Stimulated activated naive B cell treated with anti-CD40 and anti-IgM and Interleukin-4, amounts not matched to agents 10 μg/mL and 1 μg/mL and 100 μg/mL, for 72 hours (primary cell): ENCODE measurements at regions not wholly inside any gene's neighbourhood (a gene's known extent, or its start where the extent isn't known, plus 50 kb on each side); places are given as distances from the start of the nearest gene placed in this dataset.

ENCODE experiments used
- ATAC-seq, 2 donors: fragments of 150-1000 bp; cut with Tn5 transposase; replicated peaks; 2 replicates each; pipeline ENCODE4 v1.10.0; 2021; ENCODE audit warnings: moderate library complexity in 1 of 2
- DNase-seq: peaks from one replicate; pipeline ENCODE4 v3.0.0; 2021
- H3K27ac Mint-ChIP-seq: one replicate; pipeline ENCODE4 v1.8.0; 2022; ENCODE audit warnings: mild to moderate bottlenecking, mixed read lengths
- H3K27me3 Mint-ChIP-seq, 2 donors: one replicate each; pipeline ENCODE4 v1.8.0; 2022; ENCODE audit warnings: mixed read lengths in 2 of 2
- H3K36me3 Mint-ChIP-seq, 2 donors: one replicate each; pipeline ENCODE4 v1.8.0; 2022; ENCODE audit warnings: mixed read lengths in 2 of 2, mild to moderate bottlenecking in 1 of 2
- H3K4me1 Mint-ChIP-seq, 2 donors: one replicate each; pipeline ENCODE4 v1.8.0; 2022; ENCODE audit warnings: mixed read lengths in 2 of 2, mild to moderate bottlenecking in 1 of 2
- H3K4me3 Mint-ChIP-seq, 2 donors: one replicate each; pipeline ENCODE4 v1.8.0; 2022; ENCODE audit warnings: mild to moderate bottlenecking in 2 of 2, mixed read lengths in 2 of 2, moderate library complexity in 1 of 2
- H3K9me3 Mint-ChIP-seq, 2 donors: one replicate each; pipeline ENCODE4 v1.8.0; 2022; ENCODE audit warnings: mixed read lengths in 2 of 2, mild to moderate bottlenecking in 1 of 2

- Mint-ChIP-seq H3K4me1 (no peaks in the 10 kb centered on the region), H3K4me3 (no peak overlapping the region), H3K27me3 (no peaks in the 10 kb centered on the region), H3K36me3 (no peaks in the 10 kb centered on the region), H3K9me3 (peaks cover 9 to 10% of the 10 kb centered on the region in 2 donors), H3K27ac (no peak overlapping the region)
- ATAC-seq (no peak), DNase-seq (no peak)
Measured at GRCh38 chr4:66097218-66097617, 426.9 kb upstream of the EPHA5 start.

- Mint-ChIP-seq H3K4me1 (no peaks in the 10 kb centered on the region), H3K27ac (no peak overlapping the region), H3K9me3 (peaks cover 4 to 5% of the 10 kb centered on the region in 2 donors)
Measured at GRCh38 chr4:66095065-66095464, 424.8 kb upstream of the EPHA5 start.

GRCh38 chr4:66094070-66094469 lies 423.8 kb upstream of the EPHA5 start:
- ATAC-seq = no peak
- DNase-seq = no peak
- Mint-ChIP-seq H3K27ac (no peak overlapping the region), H3K9me3 (peaks cover 4 to 5% of the 10 kb centered on the region in 2 donors), H3K36me3 (no peaks in the 10 kb centered on the region), H3K4me3 (no peak overlapping the region), H3K27me3 (no peaks in the 10 kb centered on the region), H3K4me1 (no peaks in the 10 kb centered on the region)

More at GRCh38 chr4:66095065-66095464, 424.8 kb upstream of the EPHA5 start:
- DNase-seq (no peak), ATAC-seq (no peak)
- no peaks in the 10 kb centered on the region for H3K36me3 Mint-ChIP-seq
- H3K4me3 Mint-ChIP-seq = no peak overlapping the region
- no peaks in the 10 kb centered on the region for H3K27me3 Mint-ChIP-seq

- no peak for DNase-seq
- Mint-ChIP-seq H3K4me3 (no peak overlapping the region), H3K36me3 (no peaks in the 10 kb centered on the region), H3K27me3 (no peaks in the 10 kb centered on the region), H3K4me1 (no peaks in the 10 kb centered on the region), H3K27ac (no peak overlapping the region), H3K9me3 (peaks cover 5 to 8% of the 10 kb centered on the region in 2 donors)
- ATAC-seq = no peak
Measured at GRCh38 chr4:66091786-66092185, 421.5 kb upstream of the EPHA5 start.

GRCh38 chr4:66073961-66074360 lies 403.7 kb upstream of the EPHA5 start:
- Mint-ChIP-seq H3K36me3 (no peaks in the 10 kb centered on the region), H3K4me3 (no peak overlapping the region), H3K4me1 (no peaks in the 10 kb centered on the region), H3K27ac (no peak overlapping the region), H3K27me3 (no peaks in the 10 kb centered on the region), H3K9me3 (peaks cover 5 to 9% of the 10 kb centered on the region in 2 donors)
- ATAC-seq (no peak), DNase-seq (no peak)

GRCh38 chr4:66071911-66072310 lies 401.6 kb upstream of the EPHA5 start:
- no peak for DNase-seq
- H3K36me3 Mint-ChIP-seq = no peaks in the 10 kb centered on the region
- H3K27me3 Mint-ChIP-seq = no peaks in the 10 kb centered on the region
- ATAC-seq = no peak
- no peak overlapping the region for H3K4me3 Mint-ChIP-seq
- H3K9me3 Mint-ChIP-seq = peaks cover 5 to 7% of the 10 kb centered on the region in 2 donors
- no peak overlapping the region for H3K27ac Mint-ChIP-seq
- no peaks in the 10 kb centered on the region for H3K4me1 Mint-ChIP-seq

- DNase-seq (no peak), ATAC-seq (no peak)
- H3K9me3 Mint-ChIP-seq = peaks cover under 1 to 3% of the 10 kb centered on the region in 2 donors
- no peak overlapping the region for H3K27ac Mint-ChIP-seq
- no peaks in the 10 kb centered on the region for H3K4me1 Mint-ChIP-seq
- H3K36me3 Mint-ChIP-seq = no peaks in the 10 kb centered on the region
- no peaks in the 10 kb centered on the region for H3K27me3 Mint-ChIP-seq
- H3K4me3 Mint-ChIP-seq = no peak overlapping the region
Measured at GRCh38 chr4:66062921-66063320, 392.6 kb upstream of the EPHA5 start.

- Mint-ChIP-seq H3K9me3 (peaks cover 3 to 4% of the 10 kb centered on the region in 2 donors), H3K27ac (no peak overlapping the region), H3K4me1 (no peaks in the 10 kb centered on the region), H3K36me3 (no peaks in the 10 kb centered on the region), H3K4me3 (no peak overlapping the region), H3K27me3 (no peaks in the 10 kb centered on the region)
- ATAC-seq (no peak), DNase-seq (no peak)
Measured at GRCh38 chr4:66062044-66062443, 391.8 kb upstream of the EPHA5 start.

- ATAC-seq (no peak), DNase-seq (no peak)
- no peak overlapping the region for H3K4me3 Mint-ChIP-seq
- no peaks in the 10 kb centered on the region for H3K4me1 Mint-ChIP-seq
- peaks cover 4 to 6% of the 10 kb centered on the region in 2 donors for H3K9me3 Mint-ChIP-seq
- H3K27me3 Mint-ChIP-seq = no peaks in the 10 kb centered on the region
- H3K27ac Mint-ChIP-seq = no peak overlapping the region
- no peaks in the 10 kb centered on the region for H3K36me3 Mint-ChIP-seq
Measured at GRCh38 chr4:66059556-66059955, 389.3 kb upstream of the EPHA5 start.

- Mint-ChIP-seq H3K27ac (no peak overlapping the region), H3K36me3 (no peaks in the 10 kb centered on the region), H3K9me3 (peaks cover 4 to 6% of the 10 kb centered on the region in 2 donors), H3K4me3 (no peak overlapping the region), H3K27me3 (no peaks in the 10 kb centered on the region), H3K4me1 (no peaks in the 10 kb centered on the region)
- ATAC-seq (no peak), DNase-seq (no peak)
Measured at GRCh38 chr4:66059136-66059535, 388.8 kb upstream of the EPHA5 start.

- no peaks in the 10 kb centered on the region for H3K36me3 Mint-ChIP-seq
- H3K4me1 Mint-ChIP-seq = no peaks in the 10 kb centered on the region
- no peak overlapping the region for H3K4me3 Mint-ChIP-seq
- peaks cover 4 to 5% of the 10 kb centered on the region in 2 donors for H3K9me3 Mint-ChIP-seq
- H3K27me3 Mint-ChIP-seq = no peaks in the 10 kb centered on the region
- H3K27ac Mint-ChIP-seq = no peak overlapping the region
- ATAC-seq (no peak), DNase-seq (no peak)
Measured at GRCh38 chr4:66055999-66056398, 385.7 kb upstream of the EPHA5 start.

GRCh38 chr4:66052426-66052825 lies 382.1 kb upstream of the EPHA5 start:
- Mint-ChIP-seq H3K36me3 (no peaks in the 10 kb centered on the region), H3K4me1 (no peaks in the 10 kb centered on the region), H3K4me3 (no peak overlapping the region), H3K27ac (no peak overlapping the region), H3K9me3 (peaks cover 0 to 4% of the 10 kb centered on the region in 2 donors), H3K27me3 (no peaks in the 10 kb centered on the region)
- ATAC-seq (no peak), DNase-seq (no peak)

GRCh38 chr4:66048861-66049260 lies 378.6 kb upstream of the EPHA5 start:
- ATAC-seq (no peak), DNase-seq (no peak)
- Mint-ChIP-seq H3K27me3 (no peaks in the 10 kb centered on the region), H3K9me3 (peaks cover 0 to 1% of the 10 kb centered on the region in 2 donors), H3K4me3 (no peak overlapping the region), H3K4me1 (no peaks in the 10 kb centered on the region), H3K27ac (no peak overlapping the region), H3K36me3 (no peaks in the 10 kb centered on the region)

- Mint-ChIP-seq H3K27me3 (no peaks in the 10 kb centered on the region), H3K36me3 (no peaks in the 10 kb centered on the region), H3K4me1 (no peaks in the 10 kb centered on the region), H3K27ac (no peak overlapping the region), H3K9me3 (peaks cover 0 to 1% of the 10 kb centered on the region in 2 donors), H3K4me3 (no peak overlapping the region)
- ATAC-seq (no peak), DNase-seq (no peak)
Measured at GRCh38 chr4:66045913-66046312, 375.6 kb upstream of the EPHA5 start.

- DNase-seq = no peak
- Mint-ChIP-seq H3K36me3 (no peaks in the 10 kb centered on the region), H3K9me3 (peaks cover 1 to 7% of the 10 kb centered on the region in 2 donors), H3K27me3 (no peaks in the 10 kb centered on the region), H3K4me1 (no peaks in the 10 kb centered on the region), H3K4me3 (no peak overlapping the region), H3K27ac (no peak overlapping the region)
- no peak for ATAC-seq
Measured at GRCh38 chr4:66035701-66036100, 365.4 kb upstream of the EPHA5 start.

- H3K4me1 Mint-ChIP-seq = no peaks in the 10 kb centered on the region
- H3K9me3 Mint-ChIP-seq = peaks cover 4 to 8% of the 10 kb centered on the region in 2 donors
- no peak overlapping the region for H3K4me3 Mint-ChIP-seq
- no peaks in the 10 kb centered on the region for H3K27me3 Mint-ChIP-seq
- no peaks in the 10 kb centered on the region for H3K36me3 Mint-ChIP-seq
- ATAC-seq (no peak), DNase-seq (no peak)
- H3K27ac Mint-ChIP-seq = no peak overlapping the region
Measured at GRCh38 chr4:66034671-66035070, 364.4 kb upstream of the EPHA5 start.
